HEK293 (cell line): ENCODE measurements at regions not wholly inside any gene's neighbourhood (a gene's known extent, or its start where the extent isn't known, plus 50 kb on each side); places are given as distances from the start of the nearest gene placed in this dataset.

Experiments used
- CTCF ChIA-PET: fragments of 350-600 bp; formaldehyde crosslinking; extraction: SDS; loops from one replicate; lab custom pipeline; 2021; ENCODE audit warnings: antibody characterized with exemption; lab: Yijun Ruan, JAX
- POLR2A ChIA-PET: fragments of 300-600 bp; formaldehyde crosslinking; extraction: SDS; loops from one replicate; lab custom pipeline; 2020; ENCODE audit warnings: antibody characterized with exemption, inconsistent platforms; lab: Yijun Ruan, JAX
- H3K27ac ChIP-seq: fragments of 200-500 bp; sonication (Bioruptor generic); 2 replicates; pipeline ENCODE4 v1.5.1; 2014; ENCODE audit warnings: low read depth, low read length, control low read depth, inconsistent platforms; ENCODE audit errors: extremely low read depth
- H3K36me3 ChIP-seq, 2 experiments: fragments of 200-500 bp in 1 of 2; sonication (Bioruptor generic) in 1 of 2; 1 replicate in 1 of 2; 2 replicates in 1 of 2; pipeline ENCODE4 v1.5.1; 2014 to 2017; ENCODE audit warnings: inconsistent platforms in 2 of 2, low read length in 2 of 2; ENCODE audit not compliant: control insufficient read depth in 2 of 2, insufficient read depth in 1 of 2
- H3K4me1 ChIP-seq: fragments of 200-500 bp; sonication (Bioruptor generic); 2 replicates; pipeline ENCODE4 v1.5.1; 2014; ENCODE audit warnings: mild to moderate bottlenecking, low read length, inconsistent platforms; ENCODE audit not compliant: control insufficient read depth, insufficient read depth
- H3K4me3 ChIP-seq: 2 replicates; pipeline ENCODE4 v1.5.1; 2011; ENCODE audit warnings: low read depth, mild to moderate bottlenecking, control low read depth, low read length, moderate library complexity
- H3K9me3 ChIP-seq: fragments of 200-500 bp; sonication (Bioruptor generic); 2 replicates; pipeline ENCODE4 v1.5.1; 2014; ENCODE audit warnings: low read depth, low read length, inconsistent platforms; ENCODE audit not compliant: control insufficient read depth, insufficient read depth
- EGR2 ChIP-seq: fragments of 450-650 bp; formaldehyde crosslinking; IDR thresholded peaks from 2 replicates; pipeline ENCODE4 v1.5.1; 2016; ENCODE audit warnings: low read depth, missing biosample characterization, missing genetic modification characterization
- IKZF3 ChIP-seq: fragments of 450-650 bp; IDR thresholded peaks from 2 replicates; pipeline ENCODE4 v1.5.0; 2018; ENCODE audit warnings: missing biosample characterization, mild to moderate bottlenecking, missing genetic modification characterization, moderate library complexity
- KLF1 ChIP-seq: fragments of 450-650 bp; formaldehyde crosslinking; IDR thresholded peaks from 2 replicates; pipeline ENCODE4 v1.5.1; 2016; ENCODE audit warnings: missing biosample characterization, missing genetic modification characterization
- SP7 ChIP-seq: fragments of 450-650 bp; formaldehyde crosslinking; IDR thresholded peaks from 2 replicates; pipeline ENCODE4 v1.5.1; 2016; ENCODE audit warnings: missing biosample characterization, missing genetic modification characterization
- YY2 ChIP-seq: fragments of 450-650 bp; formaldehyde crosslinking; IDR thresholded peaks from 2 replicates; pipeline ENCODE4 v1.5.1; 2016; ENCODE audit warnings: missing biosample characterization, missing genetic modification characterization
- ZFHX2 ChIP-seq: fragments of 450-650 bp; formaldehyde crosslinking; conservative IDR thresholded peaks from 2 replicates; pipeline ENCODE4 v1.5.1; 2016; ENCODE audit warnings: missing biosample characterization, missing genetic modification characterization
- ZIC2 ChIP-seq: fragments of 450-650 bp; formaldehyde crosslinking; IDR thresholded peaks from 2 replicates; pipeline ENCODE4 v1.5.1; 2016; ENCODE audit warnings: missing biosample characterization, missing genetic modification characterization
- ZNF132 ChIP-seq: fragments of 450-650 bp; formaldehyde crosslinking; IDR thresholded peaks from 2 replicates; pipeline ENCODE4 v1.5.1; 2017; ENCODE audit warnings: missing biosample characterization, missing genetic modification characterization, borderline replicate concordance
- ZNF16 ChIP-seq: fragments of 450-650 bp; formaldehyde crosslinking; IDR thresholded peaks from 2 replicates; pipeline ENCODE4 v1.5.1; 2016; ENCODE audit warnings: low read depth, missing biosample characterization, missing genetic modification characterization
- ZNF404 ChIP-seq: fragments of 450-650 bp; formaldehyde crosslinking; IDR thresholded peaks from 2 replicates; pipeline ENCODE4 v1.5.1; 2017; ENCODE audit warnings: missing biosample characterization, missing genetic modification characterization
- ZNF423 ChIP-seq: fragments of 450-650 bp; formaldehyde crosslinking; IDR thresholded peaks from 2 replicates; pipeline ENCODE4 v1.5.1; 2016; ENCODE audit warnings: missing biosample characterization, missing genetic modification characterization
- ZNF473 ChIP-seq: fragments of 450-650 bp; formaldehyde crosslinking; IDR thresholded peaks from 2 replicates; pipeline ENCODE4 v1.5.1; 2017; ENCODE audit warnings: missing biosample characterization, missing genetic modification characterization
- ZNF560 ChIP-seq: fragments of 450-650 bp; formaldehyde crosslinking; IDR thresholded peaks from 2 replicates; pipeline ENCODE4 v1.5.1; 2017; ENCODE audit warnings: missing biosample characterization, missing genetic modification characterization, borderline replicate concordance
- ZNF626 ChIP-seq: fragments of 450-650 bp; sonication (Bioruptor Pico); formaldehyde crosslinking; IDR thresholded peaks from 2 replicates; pipeline ENCODE4 v1.5.1; 2018; ENCODE audit warnings: missing biosample characterization, missing genetic modification characterization, inconsistent platforms
- ZNF677 ChIP-seq: fragments of 450-650 bp; IDR thresholded peaks from 2 replicates; pipeline ENCODE4 v1.5.0; 2018; ENCODE audit warnings: missing biosample characterization, mild to moderate bottlenecking, missing genetic modification characterization, moderate library complexity
- ZNF701 ChIP-seq: fragments of 450-650 bp; formaldehyde crosslinking; IDR thresholded peaks from 2 replicates; pipeline ENCODE4 v1.5.1; 2016; ENCODE audit warnings: missing biosample characterization, missing genetic modification characterization
- ZNF747 ChIP-seq: fragments of 450-650 bp; formaldehyde crosslinking; IDR thresholded peaks from 2 replicates; pipeline ENCODE4 v1.5.1; 2016; ENCODE audit warnings: missing biosample characterization, missing genetic modification characterization
- TF ChIP-seq, protein P1 (sequence below): fragments of 450-650 bp; formaldehyde crosslinking; IDR thresholded peaks from 2 replicates; pipeline ENCODE4 v1.5.1; 2016; ENCODE audit warnings: missing biosample characterization, missing genetic modification characterization
- TF ChIP-seq, protein P2 (sequence below): fragments of 450-650 bp; formaldehyde crosslinking; IDR thresholded peaks from 2 replicates; pipeline ENCODE4 v1.5.1; 2016; ENCODE audit warnings: missing biosample characterization, missing genetic modification characterization
- TF ChIP-seq, protein P3 (sequence below): fragments of 450-650 bp; formaldehyde crosslinking; IDR thresholded peaks from 2 replicates; pipeline ENCODE4 v1.5.1; 2016; ENCODE audit warnings: missing biosample characterization, missing genetic modification characterization

DNA sequence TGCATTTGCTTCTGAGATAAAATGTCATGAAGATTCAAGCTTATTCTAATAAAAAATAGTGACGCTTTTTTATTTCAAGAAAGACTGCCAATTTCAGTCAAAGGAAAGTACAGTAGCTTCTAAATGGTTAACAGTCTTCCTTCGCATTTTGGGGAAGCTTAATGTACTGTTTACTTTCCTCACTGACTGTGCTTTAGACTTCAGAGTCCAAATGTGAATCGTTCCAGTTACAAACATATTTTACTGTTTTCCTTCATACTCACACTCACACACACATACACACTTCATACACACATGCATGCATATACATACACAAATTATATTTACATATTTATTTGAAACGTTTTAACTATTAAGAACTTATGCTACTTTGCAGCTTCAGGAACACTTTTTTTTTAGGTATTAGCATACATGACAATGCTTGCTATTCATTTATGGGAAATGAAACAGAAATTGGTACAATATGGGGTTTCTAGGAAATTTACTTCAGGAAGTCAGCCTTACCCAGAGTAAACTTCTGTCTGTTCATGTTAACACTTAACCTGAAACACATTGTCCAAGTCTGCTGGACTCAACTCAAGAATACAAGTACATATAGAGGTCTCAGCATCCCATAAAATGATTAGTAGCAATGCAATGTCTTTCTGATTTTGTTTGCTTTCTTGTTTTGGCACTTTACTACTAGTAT is 145.4 kb downstream of the RPS12 start:
- ChIA-PET CTCF (interaction anchor here (0.6 to 1.3 kb wide), 5 partner anchors 16 to 290 kb away, joined by 3 to 7 read pairs (median 3); no protein-coding TSS in a partner anchor), POLR2A (no interaction called here)
- Histone ChIP-seq H3K27ac (no peak overlapping the region), H3K9me3 (no peaks in the 10 kb centered on the region), H3K4me3 (no peak overlapping the region), H3K4me1 (peaks cover 11% of the 10 kb centered on the region), H3K36me3 (no peaks in the 10 kb centered on the region)
- TF ChIP-seq, protein P1, sequence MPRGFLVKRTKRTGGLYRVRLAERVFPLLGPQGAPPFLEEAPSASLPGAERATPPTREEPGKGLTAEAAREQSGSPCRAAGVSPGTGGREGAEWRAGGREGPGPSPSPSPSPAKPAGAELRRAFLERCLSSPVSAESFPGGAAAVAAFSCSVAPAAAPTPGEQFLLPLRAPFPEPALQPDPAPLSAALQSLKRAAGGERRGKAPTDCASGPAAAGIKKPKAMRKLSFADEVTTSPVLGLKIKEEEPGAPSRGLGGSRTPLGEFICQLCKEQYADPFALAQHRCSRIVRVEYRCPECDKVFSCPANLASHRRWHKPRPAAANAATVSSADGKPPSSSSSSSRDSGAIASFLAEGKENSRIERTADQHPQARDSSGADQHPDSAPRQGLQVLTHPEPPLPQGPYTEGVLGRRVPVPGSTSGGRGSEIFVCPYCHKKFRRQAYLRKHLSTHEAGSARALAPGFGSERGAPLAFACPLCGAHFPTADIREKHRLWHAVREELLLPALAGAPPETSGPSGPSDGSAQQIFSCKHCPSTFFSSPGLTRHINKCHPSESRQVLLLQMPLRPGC (tag by site-specific recombination): no peak
- TF ChIP-seq SP7 (tag by site-specific recombination): no peak

DNA sequence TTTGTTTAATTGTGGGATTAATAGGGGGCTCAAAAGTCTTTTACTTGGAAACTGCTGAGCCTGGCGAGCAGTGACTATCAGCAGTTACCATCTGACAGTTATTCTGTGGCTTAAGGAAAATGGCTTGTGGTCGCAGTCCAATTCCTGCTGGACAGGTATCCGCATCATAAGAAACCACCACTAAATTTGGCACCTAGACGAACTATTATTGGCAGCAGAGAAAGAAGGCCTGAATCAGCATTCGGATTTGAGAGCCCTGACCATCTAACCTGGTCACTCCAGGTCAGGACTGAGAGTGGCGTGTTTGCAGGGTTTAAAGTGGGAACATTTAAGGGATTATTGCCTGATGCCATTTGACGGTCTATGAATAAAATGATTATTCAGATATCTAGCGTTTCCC is 146.4 kb downstream of the RPS12 start:
- POLR2A ChIA-PET: no interaction called here
- H3K4me3 ChIP-seq: no peak overlapping the region
- no peak for TF ChIP-seq YY2
- TF ChIP-seq ZNF132 (tag by site-specific recombination): no peak
- TF ChIP-seq ZNF16: no peak
- no peak for TF ChIP-seq ZIC2 (tag by site-specific recombination)
- TF ChIP-seq ZNF473 (tag by site-specific recombination): no peak
- TF ChIP-seq ZNF747 (tag by site-specific recombination): no peak
- TF ChIP-seq ZNF404 (tag by site-specific recombination): no peak
- TF ChIP-seq KLF1: no peak
- TF ChIP-seq IKZF3 (tag by site-specific recombination): no peak
- no peak for TF ChIP-seq ZNF423
- TF ChIP-seq ZFHX2 (tag by site-specific recombination): no peak
- TF ChIP-seq, protein P2, sequence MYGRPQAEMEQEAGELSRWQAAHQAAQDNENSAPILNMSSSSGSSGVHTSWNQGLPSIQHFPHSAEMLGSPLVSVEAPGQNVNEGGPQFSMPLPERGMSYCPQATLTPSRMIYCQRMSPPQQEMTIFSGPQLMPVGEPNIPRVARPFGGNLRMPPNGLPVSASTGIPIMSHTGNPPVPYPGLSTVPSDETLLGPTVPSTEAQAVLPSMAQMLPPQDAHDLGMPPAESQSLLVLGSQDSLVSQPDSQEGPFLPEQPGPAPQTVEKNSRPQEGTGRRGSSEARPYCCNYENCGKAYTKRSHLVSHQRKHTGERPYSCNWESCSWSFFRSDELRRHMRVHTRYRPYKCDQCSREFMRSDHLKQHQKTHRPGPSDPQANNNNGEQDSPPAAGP (tag by site-specific recombination): no peak
- no peak for TF ChIP-seq EGR2 (tag by site-specific recombination)
- TF ChIP-seq, protein P3, sequence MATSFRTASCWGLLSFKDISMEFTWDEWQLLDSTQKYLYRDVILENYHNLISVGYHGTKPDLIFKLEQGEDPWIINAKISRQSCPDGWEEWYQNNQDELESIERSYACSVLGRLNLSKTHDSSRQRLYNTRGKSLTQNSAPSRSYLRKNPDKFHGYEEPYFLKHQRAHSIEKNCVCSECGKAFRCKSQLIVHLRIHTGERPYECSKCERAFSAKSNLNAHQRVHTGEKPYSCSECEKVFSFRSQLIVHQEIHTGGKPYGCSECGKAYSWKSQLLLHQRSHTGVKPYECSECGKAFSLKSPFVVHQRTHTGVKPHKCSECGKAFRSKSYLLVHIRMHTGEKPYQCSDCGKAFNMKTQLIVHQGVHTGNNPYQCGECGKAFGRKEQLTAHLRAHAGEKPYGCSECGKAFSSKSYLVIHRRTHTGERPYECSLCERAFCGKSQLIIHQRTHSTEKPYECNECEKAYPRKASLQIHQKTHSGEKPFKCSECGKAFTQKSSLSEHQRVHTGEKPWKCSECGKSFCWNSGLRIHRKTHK (tag by site-specific recombination): no peak
- TF ChIP-seq ZNF677 (tag by site-specific recombination): no peak
- TF ChIP-seq ZNF701 (tag by site-specific recombination): no peak
- no peak for TF ChIP-seq ZNF626 (tag by site-specific recombination)
- TF ChIP-seq ZNF560: no peak
- H3K36me3 ChIP-seq: no peaks in the 10 kb centered on the region
- peaks cover 13% of the 10 kb centered on the region for H3K4me1 ChIP-seq
- no peaks in the 10 kb centered on the region for H3K9me3 ChIP-seq
- CTCF ChIA-PET: interaction anchor here (0.6 to 4.3 kb wide), 10 partner anchors 9 to 591 kb away, joined by 3 to 55 read pairs (median 10); no protein-coding TSS in a partner anchor
- H3K27ac ChIP-seq: no peak overlapping the region
